Kasumi-1 (cell line): ENCODE measurements at regions not wholly inside any gene's neighbourhood (a gene's known extent, or its start where the extent isn't known, plus 50 kb on each side); places are given as distances from the start of the nearest gene placed in this dataset.

ENCODE experiments used
- DNase-seq, 2 experiments: peaks; one replicate each; lab custom pipeline; 2025; lab: John Stamatoyannopoulos, UW

GRCh38 chr2:234768608-234769196 is 183.1 kb upstream of the SH3BP4 start:
- no peak for DNase-seq

DNA sequence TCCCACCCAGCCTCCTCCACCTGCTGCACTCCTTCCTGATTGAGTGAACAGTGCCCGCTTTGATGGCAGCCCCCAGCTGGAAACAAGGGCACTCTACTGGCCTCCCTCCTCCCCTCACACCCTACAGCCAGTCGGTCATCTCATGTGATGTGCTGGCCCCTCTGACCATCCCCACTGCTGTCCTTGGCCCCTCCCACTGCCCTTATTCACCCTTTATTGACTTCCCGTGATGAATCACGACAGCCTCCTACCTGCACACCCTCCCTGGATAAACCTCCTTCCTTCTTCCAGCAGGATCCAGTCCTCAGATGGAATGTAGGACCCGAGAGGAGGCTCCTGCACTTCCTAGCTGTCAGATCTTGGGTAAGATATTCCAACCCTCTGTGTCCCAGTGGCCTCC is 186.5 kb upstream of the SH3BP4 start:
- no peak for DNase-seq

- no peak for DNase-seq
Measured at GRCh38 chr2:234764372-234764771, 187.4 kb upstream of the SH3BP4 start.

DNA sequence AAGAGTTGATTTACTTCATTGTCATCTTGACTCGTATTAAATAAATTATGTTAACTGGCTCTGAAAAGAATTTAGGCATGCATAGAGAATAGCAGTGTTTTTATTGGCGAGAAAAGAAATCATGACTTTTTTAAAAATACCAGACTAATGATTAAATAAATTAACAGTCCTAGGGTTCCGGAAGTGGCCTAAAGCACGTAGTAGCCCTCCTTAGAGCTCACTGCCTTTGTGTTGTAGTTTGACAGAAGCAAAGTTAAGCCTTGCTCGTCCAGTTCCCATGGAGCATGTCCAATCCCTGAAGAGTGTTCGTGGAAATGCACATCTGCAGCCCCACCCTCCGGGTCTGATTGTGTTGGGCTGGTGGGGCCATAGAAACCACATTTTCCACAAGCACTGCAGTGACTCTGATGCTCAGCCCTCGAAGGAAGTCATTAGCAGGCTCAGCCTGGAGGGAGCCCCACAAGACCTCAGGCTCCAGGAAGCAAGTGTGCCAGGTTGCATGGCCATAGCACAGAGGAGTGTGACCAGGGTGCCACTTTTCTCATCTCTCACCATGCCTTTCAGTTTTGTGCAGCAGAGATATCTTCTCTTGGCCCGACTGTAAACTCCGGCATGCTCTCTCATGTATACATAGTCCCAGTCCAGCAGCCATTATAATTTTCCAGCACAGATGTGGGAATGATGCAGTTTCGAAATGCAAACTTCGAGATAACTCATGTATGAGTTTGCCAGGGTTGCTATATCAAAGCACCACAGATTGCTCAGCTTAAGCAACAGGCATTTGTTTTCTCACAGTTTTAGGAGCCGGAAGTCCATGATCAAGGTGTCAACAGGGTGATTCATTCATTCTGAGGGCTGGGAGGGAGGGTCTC is 188.6 kb upstream of the SH3BP4 start:
- no peak for DNase-seq

- DNase-seq, result no peak
Measured at GRCh38 chr2:234761910-234762309, 189.9 kb upstream of the SH3BP4 start.

GRCh38 chr2:234754126-234754525 is 197.7 kb upstream of the SH3BP4 start:
- no peak for DNase-seq

DNA sequence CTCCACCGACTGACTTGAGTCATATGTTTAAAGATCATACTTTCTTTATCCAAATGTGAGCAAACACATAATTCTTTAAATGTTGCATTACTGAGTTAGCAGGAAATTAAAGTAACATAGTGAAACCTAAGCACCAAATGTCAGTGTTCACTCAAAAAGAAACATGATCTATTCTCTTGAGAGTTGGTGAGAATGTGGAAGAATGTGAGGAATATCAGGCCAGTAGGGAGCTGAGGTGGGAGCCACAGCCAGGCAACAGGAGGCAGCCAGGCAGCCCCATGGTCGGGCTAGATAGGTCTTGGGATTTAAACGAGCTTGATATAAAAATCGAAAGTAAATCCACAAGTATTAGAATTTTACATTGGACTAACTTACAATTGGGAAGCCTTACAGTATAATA is 198.1 kb upstream of the SH3BP4 start:
- DNase-seq, result no peak

DNA sequence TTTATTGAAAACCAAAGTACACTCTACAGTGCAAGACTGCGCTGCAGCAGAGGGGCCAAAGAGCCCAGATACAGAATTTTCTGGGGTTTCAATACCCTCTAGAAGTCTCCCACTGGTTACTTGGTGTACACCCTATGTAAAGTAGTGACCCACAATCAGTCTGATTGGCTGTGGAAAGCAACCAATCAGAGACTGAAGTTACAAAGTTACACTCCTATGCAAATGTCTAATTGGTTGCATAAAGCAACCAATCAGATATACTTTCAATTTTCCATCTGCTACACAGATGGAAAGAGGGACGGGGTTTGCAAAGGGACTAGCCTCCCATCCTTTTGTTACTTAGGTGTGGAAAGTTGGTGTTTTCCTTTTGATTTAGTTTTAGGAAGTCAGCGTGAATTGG is 198.9 kb upstream of the SH3BP4 start:
- no peak for DNase-seq

- no peak for DNase-seq
Measured at GRCh38 chr2:234751275-234751973, 200.4 kb upstream of the SH3BP4 start.

DNA sequence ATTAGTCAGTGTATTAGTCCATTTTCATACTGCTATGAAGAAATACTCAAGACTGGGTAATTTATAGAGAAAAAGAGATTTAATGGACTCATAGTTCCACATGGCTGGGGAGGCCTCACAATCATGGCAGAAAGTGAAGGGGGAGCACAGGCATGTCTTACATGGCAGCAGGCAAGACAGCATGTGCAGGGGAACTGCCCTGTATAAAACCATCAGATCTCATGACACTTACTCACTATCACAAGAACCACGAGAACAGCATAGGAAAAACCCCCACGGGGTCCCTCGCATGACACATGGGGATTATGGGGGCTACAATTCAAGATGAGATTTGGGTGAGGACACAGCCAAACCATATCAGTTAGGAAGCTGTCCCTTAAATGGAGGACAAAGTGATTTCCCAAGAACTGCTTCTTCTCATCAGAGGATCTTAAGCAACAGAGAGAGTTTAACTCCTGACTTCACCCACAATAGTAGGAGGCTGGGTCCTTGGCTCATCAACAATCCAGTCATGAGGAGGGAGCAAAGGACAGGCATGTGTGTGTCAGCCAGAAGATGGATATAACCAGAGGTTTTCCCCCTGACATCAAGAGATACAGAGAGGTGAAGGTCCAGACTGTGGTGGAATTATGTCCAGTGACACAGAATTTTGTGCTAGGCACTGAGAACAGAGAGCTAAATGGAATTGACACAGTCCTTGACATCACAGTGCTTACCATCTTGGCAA is 203.8 kb upstream of the SH3BP4 start:
- DNase-seq, result no peak

DNA sequence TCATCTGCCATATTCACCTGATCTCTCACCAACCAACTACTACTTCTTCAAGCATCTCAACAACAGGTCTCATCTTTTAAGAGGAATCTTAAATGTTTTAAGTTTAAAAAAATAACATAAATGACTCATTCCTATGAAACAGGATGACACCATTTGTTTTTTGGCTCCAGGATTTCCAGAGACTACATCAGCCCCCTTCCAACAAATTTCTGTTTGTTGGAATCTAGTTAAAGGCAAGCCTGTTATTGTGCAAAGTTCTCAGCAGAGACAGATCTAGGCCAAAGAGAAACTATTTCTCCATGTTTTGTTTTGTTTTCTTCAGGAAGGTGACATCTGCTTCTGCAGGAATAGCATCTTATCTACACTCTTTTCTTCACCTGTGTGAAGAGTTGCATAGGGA is 204.8 kb upstream of the SH3BP4 start:
- DNase-seq, result no peak

GRCh38 chr2:234745347-234745746 is 206.5 kb upstream of the SH3BP4 start:
- no peak for DNase-seq

GRCh38 chr2:234741976-234742375 is 209.8 kb upstream of the SH3BP4 start:
- DNase-seq, result no peak

GRCh38 chr2:234739061-234739460 is 212.8 kb upstream of the SH3BP4 start:
- DNase-seq, result no peak

- DNase-seq, result no peak
Measured at GRCh38 chr2:234735829-234736228, 216.0 kb upstream of the SH3BP4 start.

DNA sequence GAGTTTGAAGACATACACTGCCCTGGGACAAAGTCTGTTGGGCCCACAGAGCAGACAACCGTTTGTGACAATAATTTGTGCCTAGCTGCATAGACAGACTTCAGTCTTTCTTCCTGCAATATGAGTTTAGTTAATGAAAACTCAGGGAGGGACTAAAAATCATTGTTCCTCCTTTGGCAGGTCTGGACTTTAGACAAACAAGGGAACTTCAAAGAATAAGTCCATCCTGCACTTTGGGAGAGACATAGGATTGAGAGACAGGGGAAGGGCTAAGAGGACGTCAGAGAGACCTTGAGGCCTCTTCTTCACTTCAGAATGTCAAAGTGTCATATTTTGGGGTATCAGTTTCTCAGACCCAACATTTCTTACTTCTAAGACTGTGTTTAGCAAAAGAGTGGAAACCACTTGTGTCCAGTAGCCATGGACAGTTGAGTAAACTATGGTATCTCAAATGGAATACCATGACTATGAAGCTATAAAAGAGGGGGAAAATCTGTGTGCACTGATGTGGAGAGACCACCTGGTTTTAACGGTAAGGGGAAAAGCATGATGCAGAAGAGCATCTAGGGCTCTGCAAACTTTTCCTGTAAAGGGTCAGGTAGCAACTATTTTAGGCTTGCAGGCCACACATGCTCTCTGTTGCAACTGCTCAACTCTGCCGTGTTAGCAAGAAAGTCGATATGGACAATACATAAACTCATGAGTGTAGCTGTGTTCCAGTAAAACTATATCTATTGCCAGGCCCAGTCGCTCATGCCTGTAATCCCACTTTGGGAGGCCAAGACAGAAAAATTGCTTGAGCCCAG is 217.8 kb upstream of the SH3BP4 start:
- no peak for DNase-seq

DNA sequence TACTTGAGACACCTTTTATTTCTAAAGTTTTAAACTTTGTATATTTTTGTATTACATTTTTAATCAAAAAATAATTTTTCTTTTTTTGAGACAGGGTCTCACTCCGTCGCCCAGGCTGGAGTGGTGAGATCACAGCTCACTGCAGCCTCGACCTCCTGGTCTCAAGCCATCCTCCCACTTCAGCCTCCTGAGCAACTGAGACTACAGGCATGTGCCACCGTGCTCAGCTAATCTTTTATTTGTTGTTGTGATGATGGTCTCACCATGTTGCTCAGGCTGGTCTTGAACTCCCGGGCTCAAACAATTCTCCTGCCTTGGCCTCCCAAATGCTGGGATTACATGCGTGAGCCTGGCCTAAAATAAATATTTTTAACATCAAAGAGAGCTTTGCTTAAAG is 218.7 kb upstream of the SH3BP4 start:
- no peak for DNase-seq

- DNase-seq, result no peak
Measured at GRCh38 chr2:234732404-234733092, 219.3 kb upstream of the SH3BP4 start.

DNA sequence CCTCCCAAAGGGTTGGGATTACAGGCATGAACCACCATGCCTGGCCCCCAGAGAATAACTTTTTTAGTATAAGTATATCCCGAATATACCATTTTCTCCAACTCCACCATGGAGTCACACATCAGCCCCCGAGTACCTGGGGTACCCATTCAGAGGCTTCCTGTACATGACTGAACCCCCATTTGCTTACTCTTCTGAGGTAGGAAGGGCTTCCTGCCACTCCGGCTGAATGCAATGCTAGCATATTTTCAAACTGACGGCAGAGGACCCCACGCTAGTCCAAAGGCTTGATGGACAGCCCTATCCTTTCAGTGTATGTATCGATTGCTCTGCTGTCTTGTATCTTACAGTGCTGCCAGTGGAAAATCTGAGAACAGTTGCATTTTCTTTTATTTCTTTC is 220.6 kb upstream of the SH3BP4 start:
- DNase-seq, result no peak

GRCh38 chr2:234730066-234730640 is 221.7 kb upstream of the SH3BP4 start:
- no peak for DNase-seq
